Gastrocnemius medialis (tissue), 4 donors: ENCODE measurements at regions not wholly inside any gene's neighbourhood (a gene's known extent, or its start where the extent isn't known, plus 50 kb on each side); places are given as distances from the start of the nearest gene placed in this dataset.

Experiments
- ATAC-seq, 2 donors: fragments of 150-250 bp; one replicate each; pipeline ENCODE4 v1.9.1; 2016
- DNase-seq, 2 donors: peaks; one replicate each; pipeline ENCODE4 v3.0.0-alpha.2; 2019
- H3K27ac ChIP-seq, 4 donors: fragments of 200-600 bp; sonication (generic); 1 replicate in 1 of 4; 2 replicates in 3 of 4; pipeline ENCODE4 v1.5.1; 2016 to 2018; ENCODE audit warnings: mild to moderate bottlenecking in 2 of 4, moderate library complexity in 1 of 4
- H3K27me3 ChIP-seq, 3 donors: fragments of 200-600 bp; sonication (generic) in 2 of 3; 1 replicate in 1 of 3; 2 replicates in 2 of 3; pipeline versions ENCODE4 v1.5.1 to v1.6.0; 2016 to 2019; ENCODE audit warnings: mild to moderate bottlenecking in 1 of 3, moderate library complexity in 1 of 3
- H3K36me3 ChIP-seq, 2 donors: fragments of 200-600 bp; sonication (generic) in 1 of 2; one replicate each; pipeline ENCODE4 v1.5.1; 2017 to 2018
- H3K4me1 ChIP-seq, 2 donors: fragments of 200-600 bp; sonication (generic) in 1 of 2; one replicate each; pipeline ENCODE4 v1.5.1; 2016 to 2017; ENCODE audit warnings: mild to moderate bottlenecking in 2 of 2
- H3K4me3 ChIP-seq, 4 donors: fragments of 200-600 bp; sonication (generic) in 3 of 4; 1 replicate in 1 of 4; 2 replicates in 3 of 4; pipeline ENCODE4 v1.5.1; 2016 to 2019; ENCODE audit warnings: mild to moderate bottlenecking in 2 of 4
- H3K9me3 ChIP-seq, 3 donors: fragments of 200-600 bp; sonication (generic) in 2 of 3; 1 replicate in 1 of 3; 2 replicates in 2 of 3; pipeline ENCODE4 v1.5.1; 2016 to 2019
- CTCF ChIP-seq, 5 experiments: fragments of 450-650 bp in 3 of 5; fragments of 200-600 bp in 2 of 5; sonication (generic) in 2 of 5; IDR thresholded peaks in 4 of 5; conservative IDR thresholded peaks in 1 of 5; 1 replicate in 4 of 5; 2 replicates in 1 of 5; pipeline ENCODE4 v1.5.1; 2016 to 2019; ENCODE audit warnings: antibody characterized with exemption in 5 of 5, mild to moderate bottlenecking in 3 of 5, moderate library complexity in 3 of 5
- POLR2A ChIP-seq, 2 donors: fragments of 450-650 bp; IDR thresholded peaks; one replicate each; pipeline ENCODE4 v1.6.1; 2017; ENCODE audit warnings: antibody characterized with exemption in 2 of 2, mild to moderate bottlenecking in 2 of 2, moderate library complexity in 2 of 2
- in situ Hi-C, 4 donors: fragments of 200-750 bp; cut with MboI; loops; one replicate each; pipeline versions ENCODE4 v1.15.0 to v1.8.0; 2017; ENCODE audit warnings: low sequenced_read_pairs in 4 of 4
- intact Hi-C: fragments of 100-400 bp; cut with DNase I; formaldehyde crosslinking; loops from one replicate; pipeline ENCODE4 v1.15.1; 2023; ENCODE audit warnings: low total_unique reads

DNA sequence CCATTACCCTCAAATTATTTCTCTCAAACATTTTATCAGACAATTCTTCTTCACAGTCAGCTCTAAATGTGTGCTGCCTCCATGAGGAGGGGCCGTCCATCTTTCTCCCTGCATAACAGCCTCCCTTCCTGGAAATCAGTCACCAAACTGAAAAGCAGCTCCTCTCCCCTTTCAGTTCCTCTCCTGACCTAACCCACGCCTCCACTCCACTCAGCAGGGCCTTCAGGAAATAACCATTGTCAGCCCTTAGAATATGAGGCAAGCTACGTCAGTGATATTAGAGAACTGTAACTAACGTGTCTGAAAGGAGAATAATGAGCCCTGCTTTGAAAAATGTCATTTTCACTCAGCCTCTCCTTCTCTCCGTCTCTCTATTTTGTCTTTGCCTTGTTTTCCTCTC lies 116.2 kb downstream of the OLFM4 start:
- Histone ChIP-seq H3K36me3 (no peaks in the 10 kb centered on the region), H3K27me3 (no peaks in the 10 kb centered on the region), H3K9me3 (no peaks in the 10 kb centered on the region), H3K4me3 (no peak overlapping the region), H3K4me1 (no peaks in the 10 kb centered on the region), H3K27ac (no peak overlapping the region)
- no peak for DNase-seq
- no peak for TF ChIP-seq POLR2A (IDR thresholded peaks at IDR 0.05)
- no peak for TF ChIP-seq CTCF (IDR thresholded peaks at IDR 0.05 in 4 of 5, conservative IDR thresholded peaks at IDR 0.05 in 1 of 5)
- intact Hi-C loops (no loop called here), in situ Hi-C loops (no loop called here)
- no peak for ATAC-seq

GRCh38 chr13:53150568-53150967 lies 122.0 kb downstream of the OLFM4 start:
- ATAC-seq (no peak), DNase-seq (no peak)
- Histone ChIP-seq H3K9me3 (no peaks in the 10 kb centered on the region), H3K4me1 (no peaks in the 10 kb centered on the region), H3K4me3 (no peak overlapping the region), H3K36me3 (no peaks in the 10 kb centered on the region), H3K27me3 (peaks cover 0 to 3% (median 0%) of the 10 kb centered on the region in 3 donors), H3K27ac (no peak overlapping the region)
- in situ Hi-C loops (no loop called here), intact Hi-C loops (no loop called here)
- TF ChIP-seq CTCF (IDR thresholded peaks at IDR 0.05 in 4 of 5, conservative IDR thresholded peaks at IDR 0.05 in 1 of 5) (no peak), POLR2A (IDR thresholded peaks at IDR 0.05) (no peak)

GRCh38 chr13:53151336-53152056 lies 122.9 kb downstream of the OLFM4 start:
- Histone ChIP-seq H3K27me3 (peaks cover 0 to 3% (median 0%) of the 10 kb centered on the region in 3 donors), H3K4me3 (no peak overlapping the region), H3K4me1 (no peaks in the 10 kb centered on the region), H3K36me3 (no peaks in the 10 kb centered on the region), H3K9me3 (no peaks in the 10 kb centered on the region), H3K27ac (no peak overlapping the region)
- TF ChIP-seq CTCF (IDR thresholded peaks at IDR 0.05 in 4 of 5, conservative IDR thresholded peaks at IDR 0.05 in 1 of 5) (peak in 3 of 5 experiments; percentile 22 to 40 (median 35)), POLR2A (IDR thresholded peaks at IDR 0.05) (no peak)
- DNase-seq (no peak), ATAC-seq (no peak)
- in situ Hi-C loops (no loop called here), intact Hi-C loops (no loop called here)

DNA sequence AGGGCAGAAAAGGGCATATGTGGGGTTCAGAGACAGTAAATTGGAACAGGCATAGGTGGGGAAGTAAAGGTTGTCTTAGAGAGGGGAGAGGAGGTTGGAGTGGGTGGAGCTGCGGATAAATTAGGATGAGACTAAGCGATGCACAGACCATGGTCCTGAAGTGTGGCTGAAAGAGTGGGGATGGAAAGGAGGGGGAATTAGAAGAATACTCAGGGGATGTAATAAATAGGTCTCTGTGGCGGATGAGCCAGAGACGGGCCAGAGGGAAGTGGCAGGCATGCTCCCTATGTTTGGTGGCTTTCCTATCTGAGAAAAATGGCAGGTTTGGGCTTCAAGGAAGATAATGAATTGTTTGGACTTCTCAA lies 123.4 kb downstream of the OLFM4 start:
- TF ChIP-seq CTCF (IDR thresholded peaks at IDR 0.05 in 4 of 5, conservative IDR thresholded peaks at IDR 0.05 in 1 of 5) (no peak), POLR2A (IDR thresholded peaks at IDR 0.05) (no peak)
- intact Hi-C loops, result no loop called here

GRCh38 chr13:53158201-53158600 lies 129.6 kb downstream of the OLFM4 start:
- H3K4me3 ChIP-seq, result no peak overlapping the region
- no peaks in the 10 kb centered on the region for H3K9me3 ChIP-seq
- no peaks in the 10 kb centered on the region for H3K36me3 ChIP-seq
- in situ Hi-C loops (no loop called here), intact Hi-C loops (no loop called here)
- no peaks in the 10 kb centered on the region for H3K27me3 ChIP-seq
- TF ChIP-seq CTCF (IDR thresholded peaks at IDR 0.05 in 4 of 5, conservative IDR thresholded peaks at IDR 0.05 in 1 of 5), result no peak
- TF ChIP-seq POLR2A (IDR thresholded peaks at IDR 0.05), result no peak
- DNase-seq (no peak), ATAC-seq (no peak)
- H3K27ac ChIP-seq, result no peak overlapping the region
- no peaks in the 10 kb centered on the region for H3K4me1 ChIP-seq

More for the DNA sequence above, 123.4 kb downstream of the OLFM4 start:
- no peaks in the 10 kb centered on the region for H3K4me1 ChIP-seq
- H3K36me3 ChIP-seq, result no peaks in the 10 kb centered on the region
- H3K27me3 ChIP-seq, result peaks cover 0 to 3% (median 0%) of the 10 kb centered on the region in 3 donors
- no peak overlapping the region for H3K4me3 ChIP-seq
- ATAC-seq, result no peak
- in situ Hi-C loops, result no loop called here
- DNase-seq, result no peak
- H3K9me3 ChIP-seq, result no peaks in the 10 kb centered on the region
- no peak overlapping the region for H3K27ac ChIP-seq
